Stomach (tissue), 8 donors: ENCODE measurements at regions not wholly inside any gene's neighbourhood (a gene's known extent, or its start where the extent isn't known, plus 50 kb on each side); places are given as distances from the start of the nearest gene placed in this dataset.

Experiments
- DNase-seq, 2 donors: peaks; one replicate each; pipeline versions ENCODE4 v3.0.0 to v3.0.0-alpha.2; 2013 to 2019
- H3K27ac ChIP-seq, 5 donors: fragments of 200-600 bp in 4 of 5; sonication (generic) in 4 of 5; one replicate each; pipeline ENCODE4 v1.5.1; 2013 to 2019; ENCODE audit warnings: mild to moderate bottlenecking in 1 of 5, moderate library complexity in 1 of 5
- H3K27me3 ChIP-seq, 3 donors: fragments of 200-600 bp; sonication (generic); one replicate each; pipeline ENCODE4 v1.5.1; 2017 to 2019; ENCODE audit warnings: mixed run types in 1 of 3
- H3K36me3 ChIP-seq, 4 donors: fragments of 200-600 bp; sonication (generic); 1 replicate in 3 of 4; 2 replicates in 1 of 4; pipeline ENCODE4 v1.5.1; 2016 to 2019
- H3K4me1 ChIP-seq, 4 donors: fragments of 200-600 bp; sonication (generic); one replicate each; pipeline ENCODE4 v1.5.1; 2016 to 2019
- H3K4me3 ChIP-seq, 4 donors: fragments of 200-600 bp; sonication (generic) in 3 of 4; one replicate each; pipeline ENCODE4 v1.5.1; 2016 to 2019; ENCODE audit warnings: mild to moderate bottlenecking in 1 of 4
- H3K9me3 ChIP-seq, 4 donors: fragments of 200-600 bp; sonication (generic); one replicate each; pipeline ENCODE4 v1.5.1; 2016 to 2019
- EP300 ChIP-seq: sonication (generic); formaldehyde crosslinking; IDR thresholded peaks from one replicate; pipeline ENCODE4 v1.6.1; 2017; ENCODE audit warnings: antibody characterized with exemption
- POLR2A ChIP-seq, 4 donors: fragments of 450-650 bp; IDR thresholded peaks; one replicate each; pipeline ENCODE4 v1.6.1; 2016; ENCODE audit warnings: antibody characterized with exemption in 4 of 4, control low read depth in 2 of 4, mild to moderate bottlenecking in 1 of 4, moderate library complexity in 1 of 4
- POLR2AphosphoS5 ChIP-seq, 3 donors: sonication (generic); formaldehyde crosslinking; IDR thresholded peaks; one replicate each; pipeline ENCODE4 v1.6.1; 2016; ENCODE audit warnings: antibody characterized with exemption in 3 of 3
- WGBS, 5 donors: extraction: QIAGEN DNeasy Blood & Tissue Kit in 3 of 5; methylation state at CpG; one replicate each; pipeline versions ENCODE4 v1.1.5 to v1.1.7; 2013 to 2018; 5-methylcytosine and 5-hydroxymethylcytosine counted together
- intact Hi-C: fragments of 100-400 bp; cut with DNase I; formaldehyde crosslinking; loops from one replicate; pipeline ENCODE4 v1.15.1; 2023; ENCODE audit warnings: low total_unique reads
- TF ChIP-seq, protein P1 (sequence below), 7 experiments: fragments of 450-650 bp in 4 of 7; fragments of 200-600 bp in 3 of 7; sonication (generic) in 3 of 7; IDR thresholded peaks; one replicate each; pipeline ENCODE4 v1.5.1; 2016 to 2019; ENCODE audit warnings: antibody characterized with exemption in 7 of 7, control low read depth in 2 of 7, mild to moderate bottlenecking in 1 of 7
- donor health status: healthy with polysubstance abuse.
- donor health status: Bipolar disorder and iron deficiency.
- donor health status: healthy.

DNA sequence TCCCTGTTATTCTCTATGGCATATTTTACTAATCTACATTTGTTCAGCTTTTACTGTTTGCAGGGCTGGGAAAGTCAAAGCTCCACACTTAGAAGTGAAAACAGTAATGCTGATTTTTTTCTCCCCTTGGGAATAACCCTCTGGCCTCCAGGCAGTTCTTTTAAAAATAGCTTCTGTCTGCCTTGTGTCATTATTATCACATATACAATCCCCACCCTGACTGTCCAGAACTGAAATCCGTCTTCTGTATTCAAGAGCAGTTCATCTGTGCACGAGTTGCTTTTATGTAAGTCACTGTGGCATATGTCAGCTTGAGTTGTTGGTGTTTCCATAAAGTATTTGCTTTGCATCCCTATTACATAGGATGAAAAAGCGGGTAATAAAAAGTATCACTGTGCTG lies 1221.1 kb upstream of the CELF2 start:
- Histone ChIP-seq H3K36me3 (no peaks in the 10 kb centered on the region), H3K27ac (no peak overlapping the region), H3K4me3 (no peak overlapping the region), H3K4me1 (no peaks in the 10 kb centered on the region), H3K9me3 (no peaks in the 10 kb centered on the region), H3K27me3 (no peaks in the 10 kb centered on the region)
- TF ChIP-seq POLR2A (IDR thresholded peaks at IDR 0.05) (no peak), POLR2AphosphoS5 (IDR thresholded peaks at IDR 0.05) (no peak), EP300 (no peak)
- TF ChIP-seq, protein P1, sequence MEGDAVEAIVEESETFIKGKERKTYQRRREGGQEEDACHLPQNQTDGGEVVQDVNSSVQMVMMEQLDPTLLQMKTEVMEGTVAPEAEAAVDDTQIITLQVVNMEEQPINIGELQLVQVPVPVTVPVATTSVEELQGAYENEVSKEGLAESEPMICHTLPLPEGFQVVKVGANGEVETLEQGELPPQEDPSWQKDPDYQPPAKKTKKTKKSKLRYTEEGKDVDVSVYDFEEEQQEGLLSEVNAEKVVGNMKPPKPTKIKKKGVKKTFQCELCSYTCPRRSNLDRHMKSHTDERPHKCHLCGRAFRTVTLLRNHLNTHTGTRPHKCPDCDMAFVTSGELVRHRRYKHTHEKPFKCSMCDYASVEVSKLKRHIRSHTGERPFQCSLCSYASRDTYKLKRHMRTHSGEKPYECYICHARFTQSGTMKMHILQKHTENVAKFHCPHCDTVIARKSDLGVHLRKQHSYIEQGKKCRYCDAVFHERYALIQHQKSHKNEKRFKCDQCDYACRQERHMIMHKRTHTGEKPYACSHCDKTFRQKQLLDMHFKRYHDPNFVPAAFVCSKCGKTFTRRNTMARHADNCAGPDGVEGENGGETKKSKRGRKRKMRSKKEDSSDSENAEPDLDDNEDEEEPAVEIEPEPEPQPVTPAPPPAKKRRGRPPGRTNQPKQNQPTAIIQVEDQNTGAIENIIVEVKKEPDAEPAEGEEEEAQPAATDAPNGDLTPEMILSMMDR (IDR thresholded peaks at IDR 0.05): no peak
- intact Hi-C loops: no loop called here
- no peak for DNase-seq
- 59 to 73% (median 66%) methylated on average over 3 of the region's 3 CpGs for WGBS, 5 donors

DNA sequence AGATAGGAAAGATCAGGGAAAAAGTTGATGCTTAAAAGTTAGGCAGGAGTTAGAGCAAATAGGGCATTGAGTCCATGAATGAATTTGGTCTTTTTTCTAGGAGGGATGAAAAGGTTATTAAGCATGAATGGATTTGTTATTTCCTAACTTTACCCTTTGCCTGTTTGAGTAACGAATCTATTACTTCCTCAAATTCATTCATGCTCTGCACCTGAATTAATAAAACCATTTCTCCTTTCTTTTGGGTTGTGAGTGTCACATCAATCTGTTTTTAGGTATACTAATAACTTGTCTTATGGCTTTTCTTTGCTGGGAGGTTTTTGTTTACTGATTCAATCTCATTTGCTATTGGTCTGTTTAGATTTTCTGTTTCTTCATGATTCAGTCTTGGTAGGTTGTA lies 1217.7 kb upstream of the CELF2 start:
- intact Hi-C loops: no loop called here
- no peak for DNase-seq
- Histone ChIP-seq H3K4me1 (no peaks in the 10 kb centered on the region), H3K36me3 (no peaks in the 10 kb centered on the region), H3K27me3 (no peaks in the 10 kb centered on the region), H3K4me3 (no peak overlapping the region), H3K27ac (no peak overlapping the region), H3K9me3 (no peaks in the 10 kb centered on the region)
- 55 to 82% (median 67%) methylated on average over 1 of the region's 1 CpG for WGBS, 5 donors
- TF ChIP-seq EP300: no peak
- TF ChIP-seq POLR2A (IDR thresholded peaks at IDR 0.05): no peak
- TF ChIP-seq POLR2AphosphoS5 (IDR thresholded peaks at IDR 0.05): no peak
- TF ChIP-seq, protein P1 (IDR thresholded peaks at IDR 0.05): no peak

DNA sequence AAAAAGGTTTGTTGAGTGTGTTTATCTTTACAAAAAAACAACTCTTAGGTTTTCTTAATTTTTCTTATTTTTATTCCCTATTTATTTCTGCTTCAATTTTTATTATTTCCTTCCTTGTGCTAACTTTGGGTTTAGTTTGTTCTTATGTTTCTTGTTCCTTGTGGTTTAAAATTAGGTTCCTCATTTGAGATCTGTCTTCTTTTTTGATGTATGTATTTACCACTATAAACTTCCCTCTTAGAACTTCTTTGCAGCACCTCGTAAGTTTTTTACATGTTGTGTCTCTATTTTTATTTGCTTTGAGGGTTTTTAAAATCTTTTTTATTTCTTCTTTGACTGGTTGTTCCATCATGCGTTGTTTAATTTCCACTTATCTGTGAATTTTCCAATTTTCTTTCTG lies 1217.1 kb upstream of the CELF2 start:
- intact Hi-C loops: no loop called here
- Histone ChIP-seq H3K4me3 (no peak overlapping the region), H3K9me3 (no peaks in the 10 kb centered on the region), H3K27me3 (no peaks in the 10 kb centered on the region), H3K4me1 (no peaks in the 10 kb centered on the region), H3K36me3 (no peaks in the 10 kb centered on the region), H3K27ac (no peak overlapping the region)
- DNase-seq: no peak
- no peak for TF ChIP-seq POLR2AphosphoS5 (IDR thresholded peaks at IDR 0.05)
- TF ChIP-seq EP300: no peak
- no peak for TF ChIP-seq POLR2A (IDR thresholded peaks at IDR 0.05)
- TF ChIP-seq, protein P1 (IDR thresholded peaks at IDR 0.05): no peak
- WGBS, 5 donors: 73 to 79% (median 75%) methylated on average over 2 of the region's 2 CpGs

DNA sequence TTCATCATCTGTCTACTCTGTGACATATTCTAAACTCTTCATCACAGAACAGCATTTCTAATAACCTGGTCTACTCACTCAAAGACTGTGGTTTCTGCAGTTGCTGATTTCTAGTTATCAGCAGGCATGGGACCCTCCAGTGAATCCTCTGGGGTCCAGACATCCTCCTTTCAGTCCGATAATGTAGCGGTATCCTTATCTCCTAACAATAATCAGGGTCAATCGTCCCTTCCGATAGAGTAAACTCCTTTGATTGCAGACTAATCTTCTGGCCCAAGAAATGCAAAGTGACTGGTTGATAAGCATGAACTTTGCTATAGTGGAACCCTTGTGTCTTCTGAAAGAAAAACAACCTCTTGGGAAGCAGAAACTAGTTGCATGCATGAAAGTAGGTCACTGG lies 1209.8 kb upstream of the CELF2 start:
- DNase-seq: no peak
- no peaks in the 10 kb centered on the region for H3K27me3 ChIP-seq
- no peaks in the 10 kb centered on the region for H3K36me3 ChIP-seq
- H3K9me3 ChIP-seq: no peaks in the 10 kb centered on the region
- no peaks in the 10 kb centered on the region for H3K4me1 ChIP-seq
- no peak overlapping the region for H3K4me3 ChIP-seq
- intact Hi-C loops: no loop called here
- no peak overlapping the region for H3K27ac ChIP-seq
- WGBS, 5 donors: 26 to 59% (median 35%) methylated on average over 4 of the region's 4 CpGs
- TF ChIP-seq POLR2AphosphoS5 (IDR thresholded peaks at IDR 0.05) (no peak), EP300 (no peak), POLR2A (IDR thresholded peaks at IDR 0.05) (no peak)
- TF ChIP-seq, protein P1 (IDR thresholded peaks at IDR 0.05): no peak
